ENCODE measurements at regions not wholly inside any gene's neighbourhood (a gene's known extent, or its start where the extent isn't known, plus 50 kb on each side); places are given as distances from the start of the nearest gene placed in this dataset.

DNA sequence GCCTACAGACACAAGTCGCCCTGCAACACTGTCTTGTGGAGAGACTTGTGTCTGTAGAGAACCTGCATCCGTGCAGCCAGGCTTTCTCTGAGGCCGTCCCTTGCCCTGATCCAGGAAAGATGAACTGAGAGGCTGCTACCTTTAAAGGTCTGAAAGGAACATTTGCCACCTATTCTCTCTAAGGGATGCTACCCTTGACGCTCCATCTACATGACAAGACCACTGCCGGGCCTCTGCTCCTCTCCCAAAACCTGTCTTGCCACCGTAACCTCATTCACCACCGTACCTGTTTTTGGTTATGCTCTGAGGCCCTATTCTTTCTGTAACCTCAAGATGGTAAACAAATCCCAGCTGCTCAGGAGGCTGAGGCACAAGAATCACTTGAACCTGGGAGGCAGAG is 73.9 kb downstream of the FOXF2 start:
- TF ChIP-seq, protein P1, sequence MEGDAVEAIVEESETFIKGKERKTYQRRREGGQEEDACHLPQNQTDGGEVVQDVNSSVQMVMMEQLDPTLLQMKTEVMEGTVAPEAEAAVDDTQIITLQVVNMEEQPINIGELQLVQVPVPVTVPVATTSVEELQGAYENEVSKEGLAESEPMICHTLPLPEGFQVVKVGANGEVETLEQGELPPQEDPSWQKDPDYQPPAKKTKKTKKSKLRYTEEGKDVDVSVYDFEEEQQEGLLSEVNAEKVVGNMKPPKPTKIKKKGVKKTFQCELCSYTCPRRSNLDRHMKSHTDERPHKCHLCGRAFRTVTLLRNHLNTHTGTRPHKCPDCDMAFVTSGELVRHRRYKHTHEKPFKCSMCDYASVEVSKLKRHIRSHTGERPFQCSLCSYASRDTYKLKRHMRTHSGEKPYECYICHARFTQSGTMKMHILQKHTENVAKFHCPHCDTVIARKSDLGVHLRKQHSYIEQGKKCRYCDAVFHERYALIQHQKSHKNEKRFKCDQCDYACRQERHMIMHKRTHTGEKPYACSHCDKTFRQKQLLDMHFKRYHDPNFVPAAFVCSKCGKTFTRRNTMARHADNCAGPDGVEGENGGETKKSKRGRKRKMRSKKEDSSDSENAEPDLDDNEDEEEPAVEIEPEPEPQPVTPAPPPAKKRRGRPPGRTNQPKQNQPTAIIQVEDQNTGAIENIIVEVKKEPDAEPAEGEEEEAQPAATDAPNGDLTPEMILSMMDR (IDR thresholded peaks at IDR 0.05; ENCODE audit: low read length), result no peak
- no peak for TF ChIP-seq EZH2 (optimal IDR thresholded peaks at IDR 0.05; ENCODE audit: low read depth, low read length)
